Psoas muscle (tissue), 7 donors: ENCODE measurements at regions not wholly inside any gene's neighbourhood (a gene's known extent, or its start where the extent isn't known, plus 50 kb on each side); places are given as distances from the start of the nearest gene placed in this dataset.

Experiments
- ATAC-seq, 4 donors: fragments of 200-7000 bp; cut with Tn5 transposase; one replicate each; pipeline ENCODE4 v1.9.1; 2020; ENCODE audit warnings: moderate library complexity in 3 of 4, mild to moderate bottlenecking in 2 of 4
- DNase-seq, 2 donors: peaks; one replicate each; pipeline ENCODE4 v3.0.0-alpha.2; 2020
- H3K27ac ChIP-seq: fragments of 200-600 bp; one replicate; pipeline ENCODE4 v1.8.0; 2022
- H3K27me3 ChIP-seq, 3 donors: fragments of 200-600 bp in 1 of 3; one replicate each; pipeline versions ENCODE4 v1.6.1 to v1.8.0; 2013 to 2022; ENCODE audit warnings: low read length in 2 of 3, mild to moderate bottlenecking in 2 of 3, moderate library complexity in 1 of 3; ENCODE audit not compliant: insufficient read depth in 3 of 3
- H3K36me3 ChIP-seq, 2 donors: fragments of 200-600 bp in 1 of 2; one replicate each; pipeline versions ENCODE4 v1.6.1 to v1.8.0; 2013 to 2022; ENCODE audit warnings: low read depth in 1 of 2, mild to moderate bottlenecking in 1 of 2, moderate library complexity in 1 of 2; ENCODE audit not compliant: insufficient read depth in 1 of 2
- H3K4me1 ChIP-seq: fragments of 200-600 bp; one replicate; pipeline ENCODE4 v1.8.0; 2022
- H3K4me3 ChIP-seq: fragments of 200-600 bp; one replicate; pipeline ENCODE4 v1.8.0; 2022; ENCODE audit warnings: mild to moderate bottlenecking
- H3K9me3 ChIP-seq: fragments of 200-600 bp; one replicate; pipeline ENCODE4 v1.8.0; 2022
- WGBS, 3 donors: extraction: QIAGEN DNeasy Blood & Tissue Kit; methylation state at CpG; one replicate each; pipeline versions ENCODE4 v1.1.6 to v1.1.7; 2013; 5-methylcytosine and 5-hydroxymethylcytosine counted together
- intact Hi-C, 2 donors: fragments of 100-400 bp; cut with DNase I; formaldehyde crosslinking; loops; one replicate each; pipeline versions ENCODE4 v1.11.0 to v1.14.2; 2022
- TF ChIP-seq, protein P1 (sequence below): fragments of 200-600 bp; IDR thresholded peaks from one replicate; pipeline ENCODE4 v1.8.0; 2022; ENCODE audit warnings: antibody characterized with exemption
- donor health status: healthy with polysubstance abuse.
- donor health status: DM: no; HTN: no; CAD: no; lungs with moderate emphysema.
- donor health status: Bipolar disorder and iron deficiency.
- donor health status: healthy.
- donor health status: DM: yes; HTN: yes; CAD: no.
- donor health status: DM: no; HTN: no; CAD: no.
- donor health status: DM: yes; HTN: yes; CAD: no.

DNA sequence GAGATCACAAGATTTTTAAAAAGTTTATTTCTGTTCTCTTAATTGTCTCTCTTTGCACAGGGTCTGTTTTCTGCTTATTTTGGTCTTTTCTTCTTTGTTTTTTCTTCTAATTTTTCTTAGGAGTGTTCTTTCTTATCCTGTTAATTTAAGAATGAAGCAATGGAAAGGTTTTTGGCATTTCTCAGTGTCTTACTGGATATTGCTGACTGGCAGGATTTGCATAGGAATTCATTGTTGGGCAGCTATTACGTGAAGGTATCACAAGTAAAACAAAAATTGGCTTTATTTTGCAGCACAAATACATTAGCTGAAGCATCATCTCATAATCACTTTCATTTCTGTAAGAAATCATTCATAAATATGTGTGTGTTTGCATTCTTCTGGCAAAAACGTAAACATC lies 566.9 kb upstream of the CDH6 start:
- Histone ChIP-seq H3K27me3 (no peaks in the 10 kb centered on the region), H3K36me3 (no peaks in the 10 kb centered on the region), H3K4me3 (no peak overlapping the region), H3K9me3 (no peaks in the 10 kb centered on the region), H3K4me1 (no peaks in the 10 kb centered on the region), H3K27ac (no peak overlapping the region)
- 63 to 66% (median 66%) methylated on average over 2 of the region's 2 CpGs for WGBS, 3 donors
- TF ChIP-seq, protein P1, sequence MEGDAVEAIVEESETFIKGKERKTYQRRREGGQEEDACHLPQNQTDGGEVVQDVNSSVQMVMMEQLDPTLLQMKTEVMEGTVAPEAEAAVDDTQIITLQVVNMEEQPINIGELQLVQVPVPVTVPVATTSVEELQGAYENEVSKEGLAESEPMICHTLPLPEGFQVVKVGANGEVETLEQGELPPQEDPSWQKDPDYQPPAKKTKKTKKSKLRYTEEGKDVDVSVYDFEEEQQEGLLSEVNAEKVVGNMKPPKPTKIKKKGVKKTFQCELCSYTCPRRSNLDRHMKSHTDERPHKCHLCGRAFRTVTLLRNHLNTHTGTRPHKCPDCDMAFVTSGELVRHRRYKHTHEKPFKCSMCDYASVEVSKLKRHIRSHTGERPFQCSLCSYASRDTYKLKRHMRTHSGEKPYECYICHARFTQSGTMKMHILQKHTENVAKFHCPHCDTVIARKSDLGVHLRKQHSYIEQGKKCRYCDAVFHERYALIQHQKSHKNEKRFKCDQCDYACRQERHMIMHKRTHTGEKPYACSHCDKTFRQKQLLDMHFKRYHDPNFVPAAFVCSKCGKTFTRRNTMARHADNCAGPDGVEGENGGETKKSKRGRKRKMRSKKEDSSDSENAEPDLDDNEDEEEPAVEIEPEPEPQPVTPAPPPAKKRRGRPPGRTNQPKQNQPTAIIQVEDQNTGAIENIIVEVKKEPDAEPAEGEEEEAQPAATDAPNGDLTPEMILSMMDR, result no peak
- intact Hi-C loops, result no loop called here
- no peak for ATAC-seq
- no peak for DNase-seq

DNA sequence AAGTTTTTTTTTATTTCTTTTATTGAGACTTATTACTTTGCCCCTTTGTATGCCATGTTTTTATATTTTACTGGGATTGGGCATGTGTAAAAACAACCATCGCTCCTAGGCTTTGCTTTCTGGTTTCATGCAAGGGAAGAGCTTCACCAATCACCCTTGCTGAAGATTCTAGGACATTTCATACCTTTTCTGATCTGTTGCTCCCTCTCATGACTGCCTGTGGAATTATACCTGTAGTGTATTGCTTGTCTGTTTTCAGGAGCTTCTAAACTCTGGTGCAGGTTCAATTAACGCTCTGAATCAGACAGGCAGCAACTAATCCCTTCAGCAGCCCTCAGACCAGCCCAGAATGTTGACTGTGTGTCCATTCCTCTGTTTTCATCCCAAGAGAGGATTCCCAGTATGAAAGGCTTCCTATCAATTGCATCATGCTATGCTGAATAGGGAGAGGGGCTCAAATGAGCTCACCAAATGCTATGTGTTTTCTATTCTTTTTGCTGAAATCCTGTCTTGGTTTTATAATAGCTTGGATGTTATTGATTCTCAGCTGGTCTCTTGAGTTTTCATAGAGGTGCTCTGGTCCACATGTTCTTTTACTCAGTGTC lies 572.9 kb upstream of the CDH6 start:
- H3K4me3 ChIP-seq, result no peak overlapping the region
- no peak overlapping the region for H3K27ac ChIP-seq
- WGBS, 3 donors, result 59 to 80% (median 61%) methylated on average over 2 of the region's 2 CpGs
- H3K27me3 ChIP-seq, result no peaks in the 10 kb centered on the region
- TF ChIP-seq, protein P1, result no peak
- no peak for ATAC-seq
- intact Hi-C loops, result no loop called here
- H3K36me3 ChIP-seq, result no peaks in the 10 kb centered on the region
- H3K4me1 ChIP-seq, result no peaks in the 10 kb centered on the region
- DNase-seq, result no peak
- no peaks in the 10 kb centered on the region for H3K9me3 ChIP-seq

DNA sequence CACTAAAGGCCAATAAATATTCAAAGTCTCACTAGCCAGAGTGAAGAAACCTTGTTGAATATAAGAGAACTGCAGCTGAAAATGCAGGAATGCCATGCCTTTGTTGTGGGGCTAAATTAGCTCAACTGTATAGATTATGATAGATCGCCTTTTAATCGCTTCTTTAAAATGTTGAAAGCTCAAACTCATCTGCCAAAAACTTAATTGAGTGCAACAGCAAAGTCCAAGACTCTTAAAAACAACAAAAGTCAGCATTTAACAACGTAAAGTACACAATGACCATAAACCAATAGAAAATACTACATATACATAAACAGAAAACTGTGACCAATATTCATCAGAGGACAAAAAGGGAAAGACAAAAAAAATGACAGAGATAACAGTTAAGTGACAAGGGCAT lies 585.0 kb upstream of the CDH6 start:
- H3K27ac ChIP-seq, result no peak overlapping the region
- intact Hi-C loops, result no loop called here
- DNase-seq, result no peak
- 81 to 88% (median 87%) methylated on average over 3 of the region's 3 CpGs for WGBS, 3 donors
- no peaks in the 10 kb centered on the region for H3K36me3 ChIP-seq
- H3K27me3 ChIP-seq, result no peaks in the 10 kb centered on the region
- H3K9me3 ChIP-seq, result no peaks in the 10 kb centered on the region
- ATAC-seq, result no peak
- no peaks in the 10 kb centered on the region for H3K4me1 ChIP-seq
- H3K4me3 ChIP-seq, result no peak overlapping the region
- TF ChIP-seq, protein P1, result no peak

DNA sequence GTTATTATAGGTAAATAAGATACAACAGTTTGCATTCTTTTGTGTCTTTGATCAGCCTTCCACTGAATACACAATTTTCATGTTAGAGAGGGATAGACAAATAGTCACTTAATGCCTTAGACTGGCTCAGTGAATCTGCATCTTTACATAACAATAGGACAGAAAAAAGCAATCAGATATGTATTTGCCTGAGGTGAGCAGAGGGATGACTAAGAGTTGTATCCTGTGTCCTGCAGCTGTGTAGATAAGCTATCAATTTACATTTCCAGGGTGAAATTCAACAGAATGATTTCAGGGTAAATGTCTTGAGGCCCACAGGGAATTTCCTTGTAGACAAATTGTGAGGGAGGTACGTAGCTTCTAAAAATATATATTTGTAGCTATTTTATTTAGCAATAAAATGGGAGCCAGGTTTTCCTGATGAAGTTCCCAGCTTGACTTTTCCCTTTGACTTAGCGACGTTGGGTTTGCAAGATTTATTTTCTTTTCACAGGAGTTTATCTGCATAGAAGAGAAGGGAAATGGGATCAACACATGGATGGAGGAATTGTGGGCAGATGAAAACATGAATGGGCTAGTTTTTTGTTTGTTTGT lies 586.1 kb upstream of the CDH6 start:
- WGBS, 3 donors, result 40 to 49% (median 42%) methylated on average over 3 of the region's 3 CpGs
- no peak for ATAC-seq
- intact Hi-C loops, result no loop called here
- Histone ChIP-seq H3K4me3 (no peak overlapping the region), H3K9me3 (no peaks in the 10 kb centered on the region), H3K4me1 (no peaks in the 10 kb centered on the region), H3K27ac (no peak overlapping the region), H3K36me3 (no peaks in the 10 kb centered on the region), H3K27me3 (no peaks in the 10 kb centered on the region)
- DNase-seq, result no peak
- TF ChIP-seq, protein P1, result no peak
